ENCODE measurements at regions not wholly inside any gene's neighbourhood (a gene's known extent, or its start where the extent isn't known, plus 50 kb on each side); places are given as distances from the start of the nearest gene placed in this dataset.

DNA sequence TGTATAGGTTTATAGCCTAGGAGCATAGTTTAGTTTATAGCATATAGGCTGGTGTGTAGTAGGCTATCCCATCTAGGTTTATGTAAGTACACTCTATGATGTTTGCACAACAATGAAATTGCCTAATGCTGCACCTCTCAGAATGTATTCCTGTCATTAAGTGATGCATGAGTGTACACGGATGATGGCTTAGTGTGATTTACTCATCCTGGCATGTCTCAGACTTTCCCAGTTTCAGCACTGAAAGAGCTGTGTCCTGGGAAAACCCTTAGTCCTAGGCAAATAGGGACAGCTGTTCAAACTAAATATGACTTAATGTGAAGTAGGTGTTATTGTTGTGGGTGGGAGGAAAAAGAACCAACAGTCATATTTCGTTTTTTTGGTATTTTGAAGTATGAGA, 264.9 kb upstream of the MAGEB18 start:
- BruUV-seq (replicated peaks), result no TSS peak

More for the DNA sequence above, 264.9 kb upstream of the MAGEB18 start:
- H2AFZ ChIP-seq (ENCODE audit: low read depth, low read length), result no peak overlapping the region
- POLR2A ChIA-PET, result no interaction called here
- no peaks in the 10 kb centered on the region for H3K27me3 ChIP-seq (ENCODE audit: control insufficient read depth in 2 of 2, insufficient read depth in 2 of 2, low read length in 2 of 2)
- no peaks in the 10 kb centered on the region for H3K36me3 ChIP-seq (ENCODE audit: control insufficient read depth, insufficient read depth, low read length)
- no peaks in the 10 kb centered on the region for H4K20me1 ChIP-seq (replicated peaks; ENCODE audit: control insufficient read depth, insufficient read depth, low read length)
- intact Hi-C loops (cut with micrococcal nuclease) (no loop called here), in situ Hi-C loops (cut with MboI) (no loop called here)
- CTCF ChIA-PET (ENCODE audit: low intra/inter-chr PET ratio), result no interaction called here
- no peak for DNase-seq (ENCODE audit: extremely low read depth in 1 of 4, low spot score in 3 of 4)
- H3K4me2 ChIP-seq (ENCODE audit: insufficient read depth, low read length), result no peak overlapping the region
- ATAC-seq, result no peak
- no peak for FAIRE-seq
- H3K79me2 ChIP-seq (ENCODE audit: control insufficient read depth, insufficient read depth, low read length), result no peaks in the 10 kb centered on the region
- H3K9me1 ChIP-seq (ENCODE audit: control insufficient read depth, insufficient read depth, low read length), result no peaks in the 10 kb centered on the region
- TF ChIP-seq, protein P1, sequence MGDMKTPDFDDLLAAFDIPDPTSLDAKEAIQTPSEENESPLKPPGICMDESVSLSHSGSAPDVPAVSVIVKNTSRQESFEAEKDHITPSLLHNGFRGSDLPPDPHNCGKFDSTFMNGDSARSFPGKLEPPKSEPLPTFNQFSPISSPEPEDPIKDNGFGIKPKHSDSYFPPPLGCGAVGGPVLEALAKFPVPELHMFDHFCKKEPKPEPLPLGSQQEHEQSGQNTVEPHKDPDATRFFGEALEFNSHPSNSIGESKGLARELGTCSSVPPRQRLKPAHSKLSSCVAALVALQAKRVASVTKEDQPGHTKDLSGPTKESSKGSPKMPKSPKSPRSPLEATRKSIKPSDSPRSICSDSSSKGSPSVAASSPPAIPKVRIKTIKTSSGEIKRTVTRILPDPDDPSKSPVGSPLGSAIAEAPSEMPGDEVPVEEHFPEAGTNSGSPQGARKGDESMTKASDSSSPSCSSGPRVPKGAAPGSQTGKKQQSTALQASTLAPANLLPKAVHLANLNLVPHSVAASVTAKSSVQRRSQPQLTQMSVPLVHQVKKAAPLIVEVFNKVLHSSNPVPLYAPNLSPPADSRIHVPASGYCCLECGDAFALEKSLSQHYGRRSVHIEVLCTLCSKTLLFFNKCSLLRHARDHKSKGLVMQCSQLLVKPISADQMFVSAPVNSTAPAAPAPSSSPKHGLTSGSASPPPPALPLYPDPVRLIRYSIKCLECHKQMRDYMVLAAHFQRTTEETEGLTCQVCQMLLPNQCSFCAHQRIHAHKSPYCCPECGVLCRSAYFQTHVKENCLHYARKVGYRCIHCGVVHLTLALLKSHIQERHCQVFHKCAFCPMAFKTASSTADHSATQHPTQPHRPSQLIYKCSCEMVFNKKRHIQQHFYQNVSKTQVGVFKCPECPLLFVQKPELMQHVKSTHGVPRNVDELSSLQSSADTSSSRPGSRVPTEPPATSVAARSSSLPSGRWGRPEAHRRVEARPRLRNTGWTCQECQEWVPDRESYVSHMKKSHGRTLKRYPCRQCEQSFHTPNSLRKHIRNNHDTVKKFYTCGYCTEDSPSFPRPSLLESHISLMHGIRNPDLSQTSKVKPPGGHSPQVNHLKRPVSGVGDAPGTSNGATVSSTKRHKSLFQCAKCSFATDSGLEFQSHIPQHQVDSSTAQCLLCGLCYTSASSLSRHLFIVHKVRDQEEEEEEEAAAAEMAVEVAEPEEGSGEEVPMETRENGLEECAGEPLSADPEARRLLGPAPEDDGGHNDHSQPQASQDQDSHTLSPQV (IDR thresholded peaks at IDR 0.05), result no peak
- TF ChIP-seq, protein P2, sequence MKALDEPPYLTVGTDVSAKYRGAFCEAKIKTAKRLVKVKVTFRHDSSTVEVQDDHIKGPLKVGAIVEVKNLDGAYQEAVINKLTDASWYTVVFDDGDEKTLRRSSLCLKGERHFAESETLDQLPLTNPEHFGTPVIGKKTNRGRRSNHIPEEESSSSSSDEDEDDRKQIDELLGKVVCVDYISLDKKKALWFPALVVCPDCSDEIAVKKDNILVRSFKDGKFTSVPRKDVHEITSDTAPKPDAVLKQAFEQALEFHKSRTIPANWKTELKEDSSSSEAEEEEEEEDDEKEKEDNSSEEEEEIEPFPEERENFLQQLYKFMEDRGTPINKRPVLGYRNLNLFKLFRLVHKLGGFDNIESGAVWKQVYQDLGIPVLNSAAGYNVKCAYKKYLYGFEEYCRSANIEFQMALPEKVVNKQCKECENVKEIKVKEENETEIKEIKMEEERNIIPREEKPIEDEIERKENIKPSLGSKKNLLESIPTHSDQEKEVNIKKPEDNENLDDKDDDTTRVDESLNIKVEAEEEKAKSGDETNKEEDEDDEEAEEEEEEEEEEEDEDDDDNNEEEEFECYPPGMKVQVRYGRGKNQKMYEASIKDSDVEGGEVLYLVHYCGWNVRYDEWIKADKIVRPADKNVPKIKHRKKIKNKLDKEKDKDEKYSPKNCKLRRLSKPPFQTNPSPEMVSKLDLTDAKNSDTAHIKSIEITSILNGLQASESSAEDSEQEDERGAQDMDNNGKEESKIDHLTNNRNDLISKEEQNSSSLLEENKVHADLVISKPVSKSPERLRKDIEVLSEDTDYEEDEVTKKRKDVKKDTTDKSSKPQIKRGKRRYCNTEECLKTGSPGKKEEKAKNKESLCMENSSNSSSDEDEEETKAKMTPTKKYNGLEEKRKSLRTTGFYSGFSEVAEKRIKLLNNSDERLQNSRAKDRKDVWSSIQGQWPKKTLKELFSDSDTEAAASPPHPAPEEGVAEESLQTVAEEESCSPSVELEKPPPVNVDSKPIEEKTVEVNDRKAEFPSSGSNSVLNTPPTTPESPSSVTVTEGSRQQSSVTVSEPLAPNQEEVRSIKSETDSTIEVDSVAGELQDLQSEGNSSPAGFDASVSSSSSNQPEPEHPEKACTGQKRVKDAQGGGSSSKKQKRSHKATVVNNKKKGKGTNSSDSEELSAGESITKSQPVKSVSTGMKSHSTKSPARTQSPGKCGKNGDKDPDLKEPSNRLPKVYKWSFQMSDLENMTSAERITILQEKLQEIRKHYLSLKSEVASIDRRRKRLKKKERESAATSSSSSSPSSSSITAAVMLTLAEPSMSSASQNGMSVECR (CRISPR knock-in tag; IDR thresholded peaks at IDR 0.05), result no peak
- TF ChIP-seq ZNF121 (CRISPR knock-in tag; conservative IDR thresholded peaks at IDR 0.05) (no peak), BRCA1 (IDR thresholded peaks at IDR 0.05) (no peak), BRCA1 (CRISPR knock-in tag; IDR thresholded peaks at IDR 0.05) (no peak), SNRNP70 (optimal IDR thresholded peaks at IDR 0.05; ENCODE audit: low read depth, low read length) (no peak), POLR2AphosphoS2 (IDR thresholded peaks at IDR 0.05; ENCODE audit: low read length) (no peak), CAMTA2 (CRISPR knock-in tag; conservative IDR thresholded peaks at IDR 0.05) (no peak), DACH1 (IDR thresholded peaks at IDR 0.05; ENCODE audit: partially characterized antibody) (no peak), CC2D1A (IDR thresholded peaks at IDR 0.05) (no peak), MAFF (IDR thresholded peaks at IDR 0.05; ENCODE audit: low read length) (no peak), TCFL5 (CRISPR knock-in tag; conservative IDR thresholded peaks at IDR 0.05) (no peak), PTBP1 (IDR thresholded peaks at IDR 0.05; ENCODE audit: low read depth, low read length) (no peak), TCF7L2 (IDR thresholded peaks at IDR 0.05; ENCODE audit: low read depth, low read length) (no peak), FOSL1 (tag; conservative IDR thresholded peaks at IDR 0.05) (no peak), NFE2L1 (tag; IDR thresholded peaks at IDR 0.05; ENCODE audit: borderline replicate concordance, low read depth) (no peak)
- no peaks in the 10 kb centered on the region for H3K9me3 ChIP-seq (replicated peaks; ENCODE audit: control insufficient read depth, insufficient read depth, low read depth, low read length)
- H3K9ac ChIP-seq (ENCODE audit: insufficient read depth in 1 of 2, low read depth in 2 of 2, low read length in 2 of 2), result no peak overlapping the region
- 0% methylated on average over 2 of the region's 2 CpGs for WGBS (ENCODE audit: insufficient coverage, low coverage, missing lambda C conversion rate)
- H3K27ac ChIP-seq (ENCODE audit: extremely low read depth, low read depth, low read length), result no peak overlapping the region
- no peaks in the 10 kb centered on the region for H3K4me1 ChIP-seq (replicated peaks in 1 of 2; ENCODE audit: control insufficient read depth in 2 of 2, insufficient read depth in 2 of 2, low read length in 2 of 2)
- no peak overlapping the region for H3K4me3 ChIP-seq

Data from K562 (cell line).